Fibroblast of lung (primary cell): ENCODE measurements at regions not wholly inside any gene's neighbourhood (a gene's known extent, or its start where the extent isn't known, plus 50 kb on each side); places are given as distances from the start of the nearest gene placed in this dataset.

Source experiments
- DNase-seq, 2 donors: peaks; one replicate each; pipeline versions ENCODE4 v3.0.0 to v3.0.0-alpha.2; 2010; ENCODE audit warnings: low read depth in 2 of 2
- H2AFZ ChIP-seq: 2 replicates; pipeline ENCODE4 v1.5.1; 2012; ENCODE audit warnings: low read length, control low read depth, inconsistent platforms
- H3K27ac ChIP-seq: 2 replicates; pipeline ENCODE4 v1.5.1; 2011; ENCODE audit warnings: low read length, control low read depth; ENCODE audit not compliant: insufficient read depth
- H3K27me3 ChIP-seq: 2 replicates; pipeline ENCODE4 v1.5.1; 2011; ENCODE audit warnings: mild to moderate bottlenecking, low read length; ENCODE audit not compliant: control insufficient read depth, insufficient read depth
- H3K36me3 ChIP-seq: 2 replicates; pipeline ENCODE4 v1.5.1; 2011; ENCODE audit warnings: low read length; ENCODE audit not compliant: control insufficient read depth, insufficient read depth
- H3K4me1 ChIP-seq: 2 replicates; pipeline ENCODE4 v1.5.1; 2011; ENCODE audit warnings: low read length; ENCODE audit not compliant: control insufficient read depth, insufficient read depth; ENCODE audit errors: extremely low read depth
- H3K4me2 ChIP-seq: 2 replicates; pipeline ENCODE4 v1.5.1; 2011; ENCODE audit warnings: low read length, control low read depth; ENCODE audit not compliant: insufficient read depth; ENCODE audit errors: extremely low read depth
- H3K4me3 ChIP-seq, 4 experiments: fragments of 200-600 bp in 1 of 4; sonication (generic) in 1 of 4; replicated peaks in 1 of 4; 2 replicates each; pipeline ENCODE4 v1.5.1; 2011 to 2016; ENCODE audit warnings: low read length in 4 of 4, low read depth in 3 of 4, mild to moderate bottlenecking in 3 of 4, control low read depth in 2 of 4, inconsistent platforms in 1 of 4, mixed read lengths in 1 of 4; ENCODE audit not compliant: insufficient read depth in 1 of 4; ENCODE audit errors: control extremely low read depth in 1 of 4
- H3K79me2 ChIP-seq: 2 replicates; pipeline ENCODE4 v1.5.1; 2012; ENCODE audit warnings: mild to moderate bottlenecking, low read length, inconsistent platforms; ENCODE audit not compliant: control insufficient read depth, insufficient read depth
- H3K9ac ChIP-seq: 2 replicates; pipeline ENCODE4 v1.5.1; 2011; ENCODE audit warnings: mild to moderate bottlenecking, low read length, control low read depth; ENCODE audit not compliant: insufficient read depth
- H3K9me3 ChIP-seq: 2 replicates; pipeline ENCODE4 v1.5.1; 2012; ENCODE audit warnings: low read depth, low read length; ENCODE audit not compliant: control insufficient read depth, insufficient read depth
- H4K20me1 ChIP-seq: 2 replicates; pipeline ENCODE4 v1.5.1; 2011; ENCODE audit warnings: low read length; ENCODE audit not compliant: control insufficient read depth, insufficient read depth; ENCODE audit errors: extremely low read depth
- EZH2 ChIP-seq: IDR thresholded peaks from 2 replicates; pipeline ENCODE4 v1.5.1; 2012; ENCODE audit warnings: low read length, control low read depth, mild to moderate bottlenecking; ENCODE audit errors: missing control alignments
- TF ChIP-seq, protein P1 (sequence below), 2 donors: IDR thresholded peaks in 1 of 2; conservative IDR thresholded peaks in 1 of 2; 1 replicate in 1 of 2; 2 replicates in 1 of 2; pipeline ENCODE4 v1.5.1; 2011 to 2012; ENCODE audit warnings: low read length in 2 of 2, control low read depth in 1 of 2, inconsistent platforms in 1 of 2, low read depth in 1 of 2, mild to moderate bottlenecking in 1 of 2

DNA sequence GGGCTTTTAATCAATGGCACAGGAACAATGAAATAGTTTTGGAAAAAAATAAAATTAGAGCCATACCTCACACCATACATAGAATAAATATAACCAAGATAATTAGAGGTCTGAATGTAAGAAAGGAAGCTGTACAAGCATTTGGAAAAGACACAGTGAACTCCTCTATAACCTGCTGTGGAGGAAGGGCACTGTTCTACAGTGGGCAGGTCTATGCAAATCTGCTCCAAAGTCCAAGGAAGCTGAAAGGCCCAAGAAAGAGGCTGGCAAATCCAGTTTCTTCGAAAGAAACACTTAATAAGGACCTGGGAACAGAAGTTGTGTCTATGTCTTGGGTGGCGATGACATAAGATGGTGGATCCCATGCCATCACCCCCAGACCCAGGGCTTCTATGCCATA lies 169.4 kb upstream of the RALGAPA2 start:
- no peaks in the 10 kb centered on the region for H4K20me1 ChIP-seq
- DNase-seq, result no peak
- H2AFZ ChIP-seq, result no peak overlapping the region
- no peak overlapping the region for H3K9ac ChIP-seq
- no peak overlapping the region for H3K4me3 ChIP-seq
- H3K9me3 ChIP-seq, result no peaks in the 10 kb centered on the region
- TF ChIP-seq EZH2, result no peak
- TF ChIP-seq, protein P1, sequence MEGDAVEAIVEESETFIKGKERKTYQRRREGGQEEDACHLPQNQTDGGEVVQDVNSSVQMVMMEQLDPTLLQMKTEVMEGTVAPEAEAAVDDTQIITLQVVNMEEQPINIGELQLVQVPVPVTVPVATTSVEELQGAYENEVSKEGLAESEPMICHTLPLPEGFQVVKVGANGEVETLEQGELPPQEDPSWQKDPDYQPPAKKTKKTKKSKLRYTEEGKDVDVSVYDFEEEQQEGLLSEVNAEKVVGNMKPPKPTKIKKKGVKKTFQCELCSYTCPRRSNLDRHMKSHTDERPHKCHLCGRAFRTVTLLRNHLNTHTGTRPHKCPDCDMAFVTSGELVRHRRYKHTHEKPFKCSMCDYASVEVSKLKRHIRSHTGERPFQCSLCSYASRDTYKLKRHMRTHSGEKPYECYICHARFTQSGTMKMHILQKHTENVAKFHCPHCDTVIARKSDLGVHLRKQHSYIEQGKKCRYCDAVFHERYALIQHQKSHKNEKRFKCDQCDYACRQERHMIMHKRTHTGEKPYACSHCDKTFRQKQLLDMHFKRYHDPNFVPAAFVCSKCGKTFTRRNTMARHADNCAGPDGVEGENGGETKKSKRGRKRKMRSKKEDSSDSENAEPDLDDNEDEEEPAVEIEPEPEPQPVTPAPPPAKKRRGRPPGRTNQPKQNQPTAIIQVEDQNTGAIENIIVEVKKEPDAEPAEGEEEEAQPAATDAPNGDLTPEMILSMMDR (conservative IDR thresholded peaks at IDR 0.05 in 1 of 2, IDR thresholded peaks at IDR 0.05 in 1 of 2; ENCODE audit: low read depth in 1 of 2, low read length in 2 of 2), result no peak
- H3K27me3 ChIP-seq, result no peaks in the 10 kb centered on the region
- no peak overlapping the region for H3K4me2 ChIP-seq
- H3K79me2 ChIP-seq, result no peaks in the 10 kb centered on the region
- no peaks in the 10 kb centered on the region for H3K4me1 ChIP-seq
- no peaks in the 10 kb centered on the region for H3K36me3 ChIP-seq
- H3K27ac ChIP-seq, result no peak overlapping the region

DNA sequence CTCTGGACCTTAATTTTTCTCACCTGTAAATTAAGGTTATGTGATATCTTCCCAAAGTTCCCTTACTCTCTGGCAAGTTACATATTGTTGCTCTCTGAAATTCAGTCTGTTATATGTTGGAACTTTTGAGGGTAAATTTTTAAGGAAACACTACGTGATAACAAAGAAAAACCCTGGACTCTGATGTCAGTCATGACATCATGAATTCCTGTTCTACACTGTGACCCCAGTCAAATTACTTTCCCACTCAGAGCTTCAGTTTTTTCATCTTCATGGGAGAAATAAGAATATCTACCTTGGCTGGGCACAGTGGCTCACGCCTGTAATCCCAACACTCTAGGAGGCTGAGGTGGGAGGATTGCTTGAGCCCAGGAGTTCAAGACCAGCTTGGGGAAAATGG lies 164.6 kb upstream of the RALGAPA2 start:
- H3K9me3 ChIP-seq, result no peaks in the 10 kb centered on the region
- no peaks in the 10 kb centered on the region for H4K20me1 ChIP-seq
- no peak overlapping the region for H3K9ac ChIP-seq
- no peak overlapping the region for H3K4me3 ChIP-seq
- no peaks in the 10 kb centered on the region for H3K79me2 ChIP-seq
- DNase-seq, result no peak
- H3K27me3 ChIP-seq, result no peaks in the 10 kb centered on the region
- H3K36me3 ChIP-seq, result no peaks in the 10 kb centered on the region
- no peak overlapping the region for H3K4me2 ChIP-seq
- H2AFZ ChIP-seq, result no peak overlapping the region
- no peaks in the 10 kb centered on the region for H3K4me1 ChIP-seq
- TF ChIP-seq, protein P1 (conservative IDR thresholded peaks at IDR 0.05 in 1 of 2, IDR thresholded peaks at IDR 0.05 in 1 of 2; ENCODE audit: low read depth in 1 of 2, low read length in 2 of 2), result no peak
- TF ChIP-seq EZH2, result no peak
- H3K27ac ChIP-seq, result no peak overlapping the region

DNA sequence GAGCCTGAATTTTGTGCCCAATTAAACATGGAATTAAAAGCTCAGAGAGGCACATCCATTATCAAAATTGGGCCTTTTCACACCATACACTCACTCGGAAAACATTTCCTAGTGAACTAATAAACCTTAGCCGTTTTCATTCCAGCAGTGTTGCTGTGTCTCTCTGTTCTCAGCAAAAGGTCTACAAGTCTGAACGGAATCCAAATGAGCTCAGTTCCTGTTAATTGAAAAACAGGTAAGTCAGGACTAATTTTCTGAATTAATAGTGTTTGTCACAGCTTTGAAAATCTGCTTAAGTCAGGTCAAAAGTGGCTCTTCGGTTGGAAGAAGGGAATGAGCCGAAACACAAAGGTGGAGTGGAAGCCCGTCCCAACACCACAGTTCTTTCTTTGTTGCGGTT lies 163.3 kb upstream of the RALGAPA2 start:
- H3K9me3 ChIP-seq, result no peaks in the 10 kb centered on the region
- no peaks in the 10 kb centered on the region for H3K4me1 ChIP-seq
- no peak overlapping the region for H3K9ac ChIP-seq
- no peak for DNase-seq
- no peak overlapping the region for H3K4me2 ChIP-seq
- no peak for TF ChIP-seq EZH2
- TF ChIP-seq, protein P1 (conservative IDR thresholded peaks at IDR 0.05 in 1 of 2, IDR thresholded peaks at IDR 0.05 in 1 of 2; ENCODE audit: low read depth in 1 of 2, low read length in 2 of 2), result no peak
- no peak overlapping the region for H3K4me3 ChIP-seq
- H4K20me1 ChIP-seq, result no peaks in the 10 kb centered on the region
- no peak overlapping the region for H2AFZ ChIP-seq
- H3K27me3 ChIP-seq, result no peaks in the 10 kb centered on the region
- no peak overlapping the region for H3K27ac ChIP-seq
- no peaks in the 10 kb centered on the region for H3K79me2 ChIP-seq
- H3K36me3 ChIP-seq, result no peaks in the 10 kb centered on the region
